ENCODE measurements at regions not wholly inside any gene's neighbourhood (a gene's known extent, or its start where the extent isn't known, plus 50 kb on each side); places are given as distances from the start of the nearest gene placed in this dataset.

- intact Hi-C loops (cut with micrococcal nuclease) = no loop called here
- POLR2A ChIA-PET = no interaction called here
- Histone ChIP-seq H3K27ac (ENCODE audit: low read depth, low read length) (no peak overlapping the region), H3K4me2 (ENCODE audit: low read length) (no peak overlapping the region), H3K4me3 (replicated peaks in 1 of 2; ENCODE audit: low read depth in 1 of 2, low read length in 2 of 2) (no peak overlapping the region), H3K4me1 (ENCODE audit: control insufficient read depth in 1 of 2, insufficient read depth in 2 of 2, low read length in 2 of 2) (no peaks in the 10 kb centered on the region), H2AFZ (ENCODE audit: low read depth, low read length, poor library complexity, severe bottlenecking) (no peak overlapping the region), H3K9me3 (ENCODE audit: control insufficient read depth in 1 of 2, insufficient read depth in 1 of 2, low read depth in 1 of 2, low read length in 2 of 2) (no peaks in the 10 kb centered on the region), H3K79me2 (ENCODE audit: insufficient read depth, low read length) (no peaks in the 10 kb centered on the region), H4K20me1 (ENCODE audit: insufficient read depth) (no peaks in the 10 kb centered on the region), H3K36me3 (ENCODE audit: control insufficient read depth in 1 of 2, insufficient read depth in 2 of 2, low read length in 2 of 2) (no peaks in the 10 kb centered on the region), H3K27me3 (ENCODE audit: insufficient read depth, low read length) (peaks cover 80% of the 10 kb centered on the region), H3K9me2 (ENCODE audit: insufficient read depth) (no peaks in the 10 kb centered on the region), H3K9ac (ENCODE audit: low read length) (no peak overlapping the region)
- TF ChIP-seq JUND (IDR thresholded peaks at IDR 0.05) (no peak), EZH2phosphoT487 (IDR thresholded peaks at IDR 0.05; ENCODE audit: borderline replicate concordance) (no peak), FOSL1 (IDR thresholded peaks at IDR 0.05; ENCODE audit: low read depth) (no peak), SIN3A (IDR thresholded peaks at IDR 0.05; ENCODE audit: low read depth) (no peak), SRF (IDR thresholded peaks at IDR 0.05; ENCODE audit: low read depth) (no peak), ELF1 (IDR thresholded peaks at IDR 0.05; ENCODE audit: borderline replicate concordance, low read depth) (no peak), CEBPB (IDR thresholded peaks at IDR 0.05; ENCODE audit: low read depth) (no peak), ZNF274 (IDR thresholded peaks at IDR 0.05; ENCODE audit: low read depth, low read length) (no peak), ZFX (IDR thresholded peaks at IDR 0.05) (no peak), RAD21 (IDR thresholded peaks at IDR 0.05; ENCODE audit: low read depth) (no peak), POLR2A (IDR thresholded peaks at IDR 0.05; ENCODE audit: borderline replicate concordance, extremely low read depth, insufficient read depth, insufficient read length) (no peak), REST (IDR thresholded peaks at IDR 0.05; ENCODE audit: low read depth) (no peak), TCF7L2 (IDR thresholded peaks at IDR 0.05; ENCODE audit: borderline replicate concordance, extremely low read depth, insufficient read depth, insufficient read length) (no peak), ATF3 (IDR thresholded peaks at IDR 0.05) (no peak), EZH2 (IDR thresholded peaks at IDR 0.05) (no peak), CTCF (IDR thresholded peaks at IDR 0.05 in 2 of 3, conservative IDR thresholded peaks at IDR 0.05 in 1 of 3; ENCODE audit: borderline replicate concordance in 1 of 3, insufficient read depth in 1 of 3, low read depth in 2 of 3, low read length in 2 of 3) (no peak), EGR1 (IDR thresholded peaks at IDR 0.05; ENCODE audit: low read depth) (no peak), MAX (IDR thresholded peaks at IDR 0.05) (no peak), YY1 (IDR thresholded peaks at IDR 0.05; ENCODE audit: extremely low read depth, insufficient replicate concordance, low read depth, low read length) (no peak), SP1 (IDR thresholded peaks at IDR 0.05; ENCODE audit: low read depth) (no peak)
- BruUV-seq (replicated peaks) = no TSS peak
- DNase-seq (ENCODE audit: low read depth, low spot score) = no peak
- CTCF ChIA-PET = no interaction called here
- RAD21 ChIA-PET (ENCODE audit: low non-redundant PET in 1 of 2, low total read pairs in 2 of 2, uncharacterized antibody in 2 of 2, unreplicated experiment in 2 of 2) = no interaction called here
- no peak for ATAC-seq
Measured at GRCh38 chr15:60087561-60087960, 83.5 kb downstream of the FOXB1 start.

Data from HCT116 (cell line).